GM12878 (cell line): ENCODE measurements at regions not wholly inside any gene's neighbourhood (a gene's known extent, or its start where the extent isn't known, plus 50 kb on each side); places are given as distances from the start of the nearest gene placed in this dataset.

Experiments
- CBX3 ChIP-seq: fragments of 200-600 bp; sonication (generic); IDR thresholded peaks from 2 replicates; pipeline ENCODE4 v1.6.1; 2016; ENCODE audit warnings: low read depth, borderline replicate concordance
- CTCF ChIP-seq, 3 experiments: IDR thresholded peaks in 2 of 3; conservative IDR thresholded peaks in 1 of 3; 2 replicates each; pipeline ENCODE4 v1.5.1; 2011; ENCODE audit warnings: low read depth in 3 of 3, low read length in 3 of 3, mild to moderate bottlenecking in 3 of 3, control low read depth in 2 of 3, moderate library complexity in 2 of 3, inconsistent platforms in 1 of 3, mixed read lengths in 1 of 3; ENCODE audit not compliant: control insufficient read depth in 2 of 3, insufficient read depth in 1 of 3; ENCODE audit errors: extremely low read depth in 1 of 3
- CUX1 ChIP-seq: IDR thresholded peaks from 2 replicates; pipeline ENCODE4 v1.6.1; 2012; ENCODE audit warnings: improper control_type of control experiment, low read depth, low read length; ENCODE audit not compliant: insufficient replicate concordance
- EED ChIP-seq: sonication (generic); IDR thresholded peaks from 2 replicates; pipeline ENCODE4 v1.6.1; 2016; ENCODE audit warnings: antibody characterized with exemption, low read depth
- TF ChIP-seq, protein P1 (sequence below): IDR thresholded peaks from 2 replicates; pipeline ENCODE4 v1.6.1; 2012; ENCODE audit warnings: low read depth, low read length, improper control_type of control experiment

- TF ChIP-seq CBX3 (no peak), CUX1 (no peak), CTCF (IDR thresholded peaks at IDR 0.05 in 2 of 3, conservative IDR thresholded peaks at IDR 0.05 in 1 of 3; ENCODE audit: control insufficient read depth in 2 of 3, extremely low read depth in 1 of 3, insufficient read depth in 1 of 3, low read depth in 3 of 3, low read length in 3 of 3) (no peak), EED (no peak)
- TF ChIP-seq, protein P1, sequence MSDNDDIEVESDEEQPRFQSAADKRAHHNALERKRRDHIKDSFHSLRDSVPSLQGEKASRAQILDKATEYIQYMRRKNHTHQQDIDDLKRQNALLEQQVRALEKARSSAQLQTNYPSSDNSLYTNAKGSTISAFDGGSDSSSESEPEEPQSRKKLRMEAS: no peak
Observed at GRCh38 chr17:62902531-62903220, 63.4 kb upstream of the TANC2 start.
